Gastroesophageal sphincter (tissue), 3 donors: ENCODE measurements at regions not wholly inside any gene's neighbourhood (a gene's known extent, or its start where the extent isn't known, plus 50 kb on each side); places are given as distances from the start of the nearest gene placed in this dataset.

Source experiments
- CTCF ChIP-seq, 4 experiments: fragments of 200-600 bp in 2 of 4; fragments of 450-650 bp in 2 of 4; sonication (generic) in 1 of 4; IDR thresholded peaks; one replicate each; pipeline ENCODE4 v1.5.1; 2017 to 2019; ENCODE audit warnings: antibody characterized with exemption in 4 of 4, mild to moderate bottlenecking in 2 of 4, moderate library complexity in 2 of 4
- EP300 ChIP-seq: sonication (generic); formaldehyde crosslinking; IDR thresholded peaks from one replicate; pipeline ENCODE4 v1.6.1; 2017; ENCODE audit warnings: antibody characterized with exemption, mild to moderate bottlenecking
- POLR2A ChIP-seq, 2 donors: fragments of 450-650 bp; IDR thresholded peaks; one replicate each; pipeline ENCODE4 v1.6.1; 2017; ENCODE audit warnings: antibody characterized with exemption in 2 of 2, mild to moderate bottlenecking in 2 of 2, moderate library complexity in 1 of 2
- POLR2AphosphoS5 ChIP-seq: sonication (generic); formaldehyde crosslinking; IDR thresholded peaks from one replicate; pipeline ENCODE4 v1.6.1; 2017; ENCODE audit warnings: antibody characterized with exemption

- TF ChIP-seq CTCF (IDR thresholded peaks at IDR 0.05) (no peak), EP300 (no peak), POLR2AphosphoS5 (no peak), POLR2A (IDR thresholded peaks at IDR 0.05) (no peak)
Measured at GRCh38 chr13:68009546-68009945, 779.4 kb upstream of the PCDH9 start.
